Esophagus muscularis mucosa (tissue), 3 donors: ENCODE measurements at regions not wholly inside any gene's neighbourhood (a gene's known extent, or its start where the extent isn't known, plus 50 kb on each side); places are given as distances from the start of the nearest gene placed in this dataset.

Source experiments
- EP300 ChIP-seq: sonication (generic); formaldehyde crosslinking; IDR thresholded peaks from one replicate; pipeline ENCODE4 v1.6.1; 2017; ENCODE audit warnings: antibody characterized with exemption
- TF ChIP-seq, protein P1 (sequence below), 3 experiments: fragments of 200-600 bp in 2 of 3; fragments of 450-650 bp in 1 of 3; sonication (generic) in 2 of 3; IDR thresholded peaks; one replicate each; pipeline ENCODE4 v1.5.1; 2017 to 2019; ENCODE audit warnings: antibody characterized with exemption in 3 of 3, mild to moderate bottlenecking in 2 of 3, moderate library complexity in 1 of 3

DNA sequence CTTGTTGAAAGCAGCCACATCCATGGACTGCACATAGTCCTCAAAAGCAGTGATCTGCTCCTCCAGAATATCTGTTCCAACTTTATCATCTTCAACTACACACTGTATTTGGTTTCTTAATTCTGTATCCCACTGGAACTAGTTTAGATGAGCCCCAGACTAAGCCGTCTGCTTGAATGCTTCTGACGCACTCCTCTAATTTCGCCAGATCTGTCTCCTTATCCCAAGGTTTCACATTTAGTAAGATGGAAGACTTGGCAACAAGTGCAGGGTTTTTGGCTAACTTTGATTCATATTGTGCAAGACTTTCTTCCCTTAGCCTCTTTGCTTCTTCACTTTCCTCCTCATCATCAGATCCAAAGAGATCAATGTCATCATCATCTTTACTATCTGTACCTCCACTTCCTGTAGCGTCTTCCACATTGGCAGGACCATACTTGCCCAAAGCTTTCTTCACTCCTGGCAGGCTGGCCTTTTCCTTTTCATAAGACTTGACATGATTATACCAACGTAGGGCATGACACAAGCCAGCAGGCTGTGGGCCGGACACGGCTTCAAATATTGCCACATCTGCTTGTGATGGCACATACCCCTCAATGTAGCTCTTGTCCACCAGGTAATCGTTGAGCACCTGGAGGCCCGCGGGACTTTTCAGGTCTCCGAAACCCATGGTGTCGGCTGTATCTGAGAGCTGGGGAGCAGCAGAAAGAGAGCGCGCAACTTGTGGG lies 56.2 kb upstream of the PIK3R1 start:
- TF ChIP-seq EP300: no peak
- TF ChIP-seq, protein P1, sequence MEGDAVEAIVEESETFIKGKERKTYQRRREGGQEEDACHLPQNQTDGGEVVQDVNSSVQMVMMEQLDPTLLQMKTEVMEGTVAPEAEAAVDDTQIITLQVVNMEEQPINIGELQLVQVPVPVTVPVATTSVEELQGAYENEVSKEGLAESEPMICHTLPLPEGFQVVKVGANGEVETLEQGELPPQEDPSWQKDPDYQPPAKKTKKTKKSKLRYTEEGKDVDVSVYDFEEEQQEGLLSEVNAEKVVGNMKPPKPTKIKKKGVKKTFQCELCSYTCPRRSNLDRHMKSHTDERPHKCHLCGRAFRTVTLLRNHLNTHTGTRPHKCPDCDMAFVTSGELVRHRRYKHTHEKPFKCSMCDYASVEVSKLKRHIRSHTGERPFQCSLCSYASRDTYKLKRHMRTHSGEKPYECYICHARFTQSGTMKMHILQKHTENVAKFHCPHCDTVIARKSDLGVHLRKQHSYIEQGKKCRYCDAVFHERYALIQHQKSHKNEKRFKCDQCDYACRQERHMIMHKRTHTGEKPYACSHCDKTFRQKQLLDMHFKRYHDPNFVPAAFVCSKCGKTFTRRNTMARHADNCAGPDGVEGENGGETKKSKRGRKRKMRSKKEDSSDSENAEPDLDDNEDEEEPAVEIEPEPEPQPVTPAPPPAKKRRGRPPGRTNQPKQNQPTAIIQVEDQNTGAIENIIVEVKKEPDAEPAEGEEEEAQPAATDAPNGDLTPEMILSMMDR (IDR thresholded peaks at IDR 0.05): no peak
